8988T (cell line): ENCODE measurements at regions not wholly inside any gene's neighbourhood (a gene's known extent, or its start where the extent isn't known, plus 50 kb on each side); places are given as distances from the start of the nearest gene placed in this dataset.

ENCODE experiments used
- DNase-seq: peaks from one replicate; pipeline ENCODE4 v3.0.0; 2011

GRCh38 chr7:3196629-3197400 lies 104.2 kb upstream of the SDK1 start:
- DNase-seq: no peak

GRCh38 chr7:3197567-3198213 lies 103.4 kb upstream of the SDK1 start:
- DNase-seq: no peak

- DNase-seq: no peak
These were observed 102.7 kb upstream of the SDK1 start for GRCh38 chr7:3198316-3198715.

- peak; percentile 46 for DNase-seq
These were observed 100.5 kb upstream of the SDK1 start for GRCh38 chr7:3200504-3200903.

- no peak for DNase-seq
These were observed 99.7 kb upstream of the SDK1 start for GRCh38 chr7:3201306-3201705.

- no peak for DNase-seq
These were observed 98.9 kb upstream of the SDK1 start for GRCh38 chr7:3201937-3202710.

- no peak for DNase-seq
These were observed 96.5 kb upstream of the SDK1 start for GRCh38 chr7:3204526-3204925.

GRCh38 chr7:3206101-3206500 lies 95.0 kb upstream of the SDK1 start:
- DNase-seq: no peak

GRCh38 chr7:3206771-3207191 lies 94.3 kb upstream of the SDK1 start:
- no peak for DNase-seq

- DNase-seq: no peak
These were observed 93.6 kb upstream of the SDK1 start for GRCh38 chr7:3207387-3207902.

GRCh38 chr7:3210531-3210930 lies 90.5 kb upstream of the SDK1 start:
- no peak for DNase-seq

GRCh38 chr7:3214090-3214413 lies 87.0 kb upstream of the SDK1 start:
- DNase-seq: no peak

- no peak for DNase-seq
These were observed 85.1 kb upstream of the SDK1 start for GRCh38 chr7:3215624-3216585.

- no peak for DNase-seq
These were observed 83.9 kb upstream of the SDK1 start for GRCh38 chr7:3217166-3217565.

GRCh38 chr7:3218411-3219225 lies 82.4 kb upstream of the SDK1 start:
- DNase-seq: no peak

GRCh38 chr7:3229904-3230470 lies 71.1 kb upstream of the SDK1 start:
- no peak for DNase-seq

GRCh38 chr7:3230908-3231307 lies 70.1 kb upstream of the SDK1 start:
- DNase-seq: no peak

- DNase-seq: no peak
These were observed 68.8 kb upstream of the SDK1 start for GRCh38 chr7:3232228-3232627.

- no peak for DNase-seq
These were observed 67.8 kb upstream of the SDK1 start for GRCh38 chr7:3233301-3233700.

GRCh38 chr7:3234051-3234450 lies 67.0 kb upstream of the SDK1 start:
- DNase-seq: no peak

- DNase-seq: no peak
These were observed 66.2 kb upstream of the SDK1 start for GRCh38 chr7:3234851-3235250.
